ENCODE measurements at regions not wholly inside any gene's neighbourhood (a gene's known extent, or its start where the extent isn't known, plus 50 kb on each side); places are given as distances from the start of the nearest gene placed in this dataset.

- no peak for DNase-seq (ENCODE audit: low read depth)
Measured at GRCh38 chr2:33655626-33656320, 56.7 kb upstream of the FAM98A start.

GRCh38 chr2:33652830-33653229 lies 53.7 kb upstream of the FAM98A start:
- no peak for TF ChIP-seq CTCF (IDR thresholded peaks at IDR 0.05; ENCODE audit: low read length, missing control alignments)
- DNase-seq (ENCODE audit: low read depth) = no peak

More at GRCh38 chr2:33655626-33656320, 56.7 kb upstream of the FAM98A start:
- TF ChIP-seq CTCF (IDR thresholded peaks at IDR 0.05; ENCODE audit: low read length, missing control alignments) = no peak
- no peak overlapping the region for H3K4me3 ChIP-seq (replicated peaks; ENCODE audit: low read depth, low read length)

GRCh38 chr2:33650171-33650570 lies 51.1 kb upstream of the FAM98A start:
- no peak for DNase-seq (ENCODE audit: low read depth)
- H3K4me3 ChIP-seq (replicated peaks; ENCODE audit: low read depth, low read length) = no peak overlapping the region
- TF ChIP-seq CTCF (IDR thresholded peaks at IDR 0.05; ENCODE audit: low read length, missing control alignments) = no peak

More at GRCh38 chr2:33652830-33653229, 53.7 kb upstream of the FAM98A start:
- H3K4me3 ChIP-seq (replicated peaks; ENCODE audit: low read depth, low read length) = no peak overlapping the region
